ENCODE measurements at regions not wholly inside any gene's neighbourhood (a gene's known extent, or its start where the extent isn't known, plus 50 kb on each side); places are given as distances from the start of the nearest gene placed in this dataset.

DNA sequence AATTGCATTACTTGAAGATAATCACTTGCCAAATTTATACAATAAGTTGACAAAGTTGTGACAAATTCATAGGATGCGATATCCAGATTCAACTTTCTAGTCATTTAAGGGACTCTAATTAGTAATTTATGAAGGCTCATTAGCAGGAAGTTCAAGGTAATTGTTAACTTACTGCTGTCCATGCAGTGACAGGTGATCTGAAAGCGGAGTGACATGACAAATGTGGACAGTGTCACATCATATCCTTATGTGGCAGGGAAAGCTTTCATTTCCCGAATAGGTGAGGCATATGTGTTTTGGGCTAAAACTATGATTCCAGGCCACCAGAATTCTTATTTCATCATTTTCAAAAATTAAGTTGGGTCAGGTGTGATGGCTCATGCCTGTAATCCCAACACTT lies 115.9 kb upstream of the BMP2 start:
- Histone ChIP-seq H3K27me3 (ENCODE audit: insufficient read depth, low read depth, low read length) (no peaks in the 10 kb centered on the region), H3F3A (ENCODE audit: insufficient read depth, low read length, poor library complexity, severe bottlenecking) (no peaks in the 10 kb centered on the region), H3K9me3 (ENCODE audit: low read length) (no peaks in the 10 kb centered on the region), H4K20me1 (ENCODE audit: insufficient read depth) (no peaks in the 10 kb centered on the region), H2AFZ (ENCODE audit: low read depth, low read length) (no peak overlapping the region), H3K4me2 (ENCODE audit: low read length) (no peak overlapping the region), H3K79me2 (replicated peaks; ENCODE audit: insufficient read depth, low read length) (no peaks in the 10 kb centered on the region), H3K27ac (ENCODE audit: low read length) (no peak overlapping the region), H3K9me2 (ENCODE audit: insufficient read depth, low read length) (no peaks in the 10 kb centered on the region), H3K36me3 (ENCODE audit: insufficient read depth, low read length) (no peaks in the 10 kb centered on the region), H3K9ac (ENCODE audit: low read length) (no peak overlapping the region), H3K4me3 (ENCODE audit: low read length) (no peak overlapping the region)
- no peak for TF ChIP-seq MXI1 (conservative IDR thresholded peaks at IDR 0.05; ENCODE audit: poor library complexity, severe bottlenecking)
- no peak for TF ChIP-seq RAD21 (conservative IDR thresholded peaks at IDR 0.05)
- TF ChIP-seq SMC3 (conservative IDR thresholded peaks at IDR 0.05; ENCODE audit: poor library complexity) = no peak
- TF ChIP-seq POLR2AphosphoS5 (IDR thresholded peaks at IDR 0.05) = no peak
- TF ChIP-seq EP300 (conservative IDR thresholded peaks at IDR 0.05; ENCODE audit: poor library complexity, severe bottlenecking) = no peak
- TF ChIP-seq, protein P1, sequence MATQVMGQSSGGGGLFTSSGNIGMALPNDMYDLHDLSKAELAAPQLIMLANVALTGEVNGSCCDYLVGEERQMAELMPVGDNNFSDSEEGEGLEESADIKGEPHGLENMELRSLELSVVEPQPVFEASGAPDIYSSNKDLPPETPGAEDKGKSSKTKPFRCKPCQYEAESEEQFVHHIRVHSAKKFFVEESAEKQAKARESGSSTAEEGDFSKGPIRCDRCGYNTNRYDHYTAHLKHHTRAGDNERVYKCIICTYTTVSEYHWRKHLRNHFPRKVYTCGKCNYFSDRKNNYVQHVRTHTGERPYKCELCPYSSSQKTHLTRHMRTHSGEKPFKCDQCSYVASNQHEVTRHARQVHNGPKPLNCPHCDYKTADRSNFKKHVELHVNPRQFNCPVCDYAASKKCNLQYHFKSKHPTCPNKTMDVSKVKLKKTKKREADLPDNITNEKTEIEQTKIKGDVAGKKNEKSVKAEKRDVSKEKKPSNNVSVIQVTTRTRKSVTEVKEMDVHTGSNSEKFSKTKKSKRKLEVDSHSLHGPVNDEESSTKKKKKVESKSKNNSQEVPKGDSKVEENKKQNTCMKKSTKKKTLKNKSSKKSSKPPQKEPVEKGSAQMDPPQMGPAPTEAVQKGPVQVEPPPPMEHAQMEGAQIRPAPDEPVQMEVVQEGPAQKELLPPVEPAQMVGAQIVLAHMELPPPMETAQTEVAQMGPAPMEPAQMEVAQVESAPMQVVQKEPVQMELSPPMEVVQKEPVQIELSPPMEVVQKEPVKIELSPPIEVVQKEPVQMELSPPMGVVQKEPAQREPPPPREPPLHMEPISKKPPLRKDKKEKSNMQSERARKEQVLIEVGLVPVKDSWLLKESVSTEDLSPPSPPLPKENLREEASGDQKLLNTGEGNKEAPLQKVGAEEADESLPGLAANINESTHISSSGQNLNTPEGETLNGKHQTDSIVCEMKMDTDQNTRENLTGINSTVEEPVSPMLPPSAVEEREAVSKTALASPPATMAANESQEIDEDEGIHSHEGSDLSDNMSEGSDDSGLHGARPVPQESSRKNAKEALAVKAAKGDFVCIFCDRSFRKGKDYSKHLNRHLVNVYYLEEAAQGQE (IDR thresholded peaks at IDR 0.05; ENCODE audit: borderline replicate concordance) = no peak
- TF ChIP-seq, protein P2, sequence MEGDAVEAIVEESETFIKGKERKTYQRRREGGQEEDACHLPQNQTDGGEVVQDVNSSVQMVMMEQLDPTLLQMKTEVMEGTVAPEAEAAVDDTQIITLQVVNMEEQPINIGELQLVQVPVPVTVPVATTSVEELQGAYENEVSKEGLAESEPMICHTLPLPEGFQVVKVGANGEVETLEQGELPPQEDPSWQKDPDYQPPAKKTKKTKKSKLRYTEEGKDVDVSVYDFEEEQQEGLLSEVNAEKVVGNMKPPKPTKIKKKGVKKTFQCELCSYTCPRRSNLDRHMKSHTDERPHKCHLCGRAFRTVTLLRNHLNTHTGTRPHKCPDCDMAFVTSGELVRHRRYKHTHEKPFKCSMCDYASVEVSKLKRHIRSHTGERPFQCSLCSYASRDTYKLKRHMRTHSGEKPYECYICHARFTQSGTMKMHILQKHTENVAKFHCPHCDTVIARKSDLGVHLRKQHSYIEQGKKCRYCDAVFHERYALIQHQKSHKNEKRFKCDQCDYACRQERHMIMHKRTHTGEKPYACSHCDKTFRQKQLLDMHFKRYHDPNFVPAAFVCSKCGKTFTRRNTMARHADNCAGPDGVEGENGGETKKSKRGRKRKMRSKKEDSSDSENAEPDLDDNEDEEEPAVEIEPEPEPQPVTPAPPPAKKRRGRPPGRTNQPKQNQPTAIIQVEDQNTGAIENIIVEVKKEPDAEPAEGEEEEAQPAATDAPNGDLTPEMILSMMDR (IDR thresholded peaks at IDR 0.05; ENCODE audit: poor library complexity, severe bottlenecking) = no peak
- no peak for TF ChIP-seq EZH2 (IDR thresholded peaks at IDR 0.05; ENCODE audit: borderline replicate concordance, insufficient read depth, low read length, poor library complexity, severe bottlenecking)
- no peak for TF ChIP-seq TAF1 (IDR thresholded peaks at IDR 0.05; ENCODE audit: low read depth)

DNA sequence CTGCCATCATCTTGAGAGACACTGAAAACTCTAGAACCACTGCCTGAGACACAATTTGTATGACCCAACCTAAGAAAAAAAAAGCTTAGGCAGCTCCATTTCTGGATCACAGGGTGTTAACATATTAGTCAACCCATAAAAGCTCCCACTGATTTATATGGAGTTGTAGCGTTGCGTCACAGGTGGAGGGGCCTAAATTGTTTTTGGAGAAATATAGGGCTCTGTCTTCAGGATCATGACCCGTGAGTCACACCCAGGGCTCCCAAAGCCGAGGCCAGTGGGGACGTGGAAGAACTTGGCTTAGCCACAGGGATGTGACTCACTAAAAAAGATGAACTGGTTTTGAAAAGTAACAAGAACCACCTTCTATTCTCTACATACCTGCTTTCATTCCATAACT lies 116.5 kb upstream of the BMP2 start:
- Histone ChIP-seq H3K27me3 (ENCODE audit: insufficient read depth, low read depth, low read length) (no peaks in the 10 kb centered on the region), H3K9me3 (ENCODE audit: low read length) (no peaks in the 10 kb centered on the region), H4K20me1 (ENCODE audit: insufficient read depth) (no peaks in the 10 kb centered on the region), H3K9ac (ENCODE audit: low read length) (no peak overlapping the region), H3K9me2 (ENCODE audit: insufficient read depth, low read length) (no peaks in the 10 kb centered on the region), H3K36me3 (ENCODE audit: insufficient read depth, low read length) (no peaks in the 10 kb centered on the region), H3K4me2 (ENCODE audit: low read length) (no peak overlapping the region), H3F3A (ENCODE audit: insufficient read depth, low read length, poor library complexity, severe bottlenecking) (no peaks in the 10 kb centered on the region), H3K79me2 (replicated peaks; ENCODE audit: insufficient read depth, low read length) (no peaks in the 10 kb centered on the region), H3K27ac (ENCODE audit: low read length) (no peak overlapping the region), H3K4me3 (ENCODE audit: low read length) (no peak overlapping the region), H2AFZ (ENCODE audit: low read depth, low read length) (no peak overlapping the region)
- TF ChIP-seq RAD21 (conservative IDR thresholded peaks at IDR 0.05) (no peak), MXI1 (conservative IDR thresholded peaks at IDR 0.05; ENCODE audit: poor library complexity, severe bottlenecking) (no peak), EP300 (conservative IDR thresholded peaks at IDR 0.05; ENCODE audit: poor library complexity, severe bottlenecking) (no peak), EZH2 (IDR thresholded peaks at IDR 0.05; ENCODE audit: borderline replicate concordance, insufficient read depth, low read length, poor library complexity, severe bottlenecking) (no peak), TAF1 (IDR thresholded peaks at IDR 0.05; ENCODE audit: low read depth) (no peak), SMC3 (conservative IDR thresholded peaks at IDR 0.05; ENCODE audit: poor library complexity) (no peak), POLR2AphosphoS5 (IDR thresholded peaks at IDR 0.05) (no peak)
- TF ChIP-seq, protein P2 (IDR thresholded peaks at IDR 0.05; ENCODE audit: poor library complexity, severe bottlenecking) = no peak
- TF ChIP-seq, protein P1 (IDR thresholded peaks at IDR 0.05; ENCODE audit: borderline replicate concordance) = no peak
